ENCODE measurements at regions not wholly inside any gene's neighbourhood (a gene's known extent, or its start where the extent isn't known, plus 50 kb on each side); places are given as distances from the start of the nearest gene placed in this dataset.

DNA sequence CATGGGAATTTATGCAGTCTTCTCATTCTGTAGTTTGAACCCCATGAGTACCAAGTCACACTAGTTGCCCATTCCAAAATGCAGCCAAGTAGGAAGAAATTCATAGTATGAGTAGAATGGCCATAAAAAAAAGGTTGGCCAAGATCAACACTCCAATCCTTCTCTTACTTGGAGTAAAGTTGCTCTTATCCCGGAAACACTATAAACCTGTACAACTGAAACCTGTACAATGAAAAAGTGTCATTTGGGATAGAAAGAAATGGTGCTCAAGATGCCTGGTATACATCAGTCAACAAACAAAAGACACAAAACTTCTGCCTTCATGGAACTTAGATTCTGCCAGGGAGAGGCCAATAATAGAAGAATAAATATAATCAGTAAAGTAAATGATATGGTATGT lies 325.0 kb downstream of the NFIB start:
- H3K36me3 Mint-ChIP-seq (ENCODE audit: low read depth) = peaks cover 8% of the 10 kb centered on the region; the same call in 1 of the 3 replicates
- H3K79me2 ChIP-seq (replicated peaks; ENCODE audit: insufficient read depth) = no peaks in the 10 kb centered on the region
- no peak overlapping the region for H3K27ac ChIP-seq (ENCODE audit: low read depth)
- no peaks in the 10 kb centered on the region for H3F3A ChIP-seq (replicated peaks; ENCODE audit: low read depth)
- H3K9me2 ChIP-seq (ENCODE audit: insufficient read depth) = peaks cover 15% of the 10 kb centered on the region; the same call in 1 of the 2 replicates
- H3K4me3 Mint-ChIP-seq = no peak overlapping the region
- no peaks in the 10 kb centered on the region for H3K36me3 ChIP-seq (ENCODE audit: insufficient read depth)
- peaks cover 3% of the 10 kb centered on the region for H3K27me3 Mint-ChIP-seq (ENCODE audit: insufficient read depth, low read depth, poor library complexity)
- DNase-seq (ENCODE audit: low spot score) (no peak), ATAC-seq (no peak)
- no peak overlapping the region for H3K4me3 ChIP-seq
- peaks cover 9% of the 10 kb centered on the region; the same call in 2 of the 3 replicates for H3K9me3 Mint-ChIP-seq
- H3K27ac Mint-ChIP-seq = no peak overlapping the region
- no peak overlapping the region for H3K4me2 ChIP-seq
- TF ChIP-seq ZNF114 (CRISPR knock-in tag; IDR thresholded peaks at IDR 0.05) (no peak), STAT1 (IDR thresholded peaks at IDR 0.05; ENCODE audit: unreplicated experiment) (no peak), ETS1 (IDR thresholded peaks at IDR 0.05) (no peak), EZH2 (IDR thresholded peaks at IDR 0.05; ENCODE audit: low read depth, unreplicated experiment) (no peak), NANOG (IDR thresholded peaks at IDR 0.05; ENCODE audit: borderline replicate concordance) (no peak)
- TF ChIP-seq, protein P1, sequence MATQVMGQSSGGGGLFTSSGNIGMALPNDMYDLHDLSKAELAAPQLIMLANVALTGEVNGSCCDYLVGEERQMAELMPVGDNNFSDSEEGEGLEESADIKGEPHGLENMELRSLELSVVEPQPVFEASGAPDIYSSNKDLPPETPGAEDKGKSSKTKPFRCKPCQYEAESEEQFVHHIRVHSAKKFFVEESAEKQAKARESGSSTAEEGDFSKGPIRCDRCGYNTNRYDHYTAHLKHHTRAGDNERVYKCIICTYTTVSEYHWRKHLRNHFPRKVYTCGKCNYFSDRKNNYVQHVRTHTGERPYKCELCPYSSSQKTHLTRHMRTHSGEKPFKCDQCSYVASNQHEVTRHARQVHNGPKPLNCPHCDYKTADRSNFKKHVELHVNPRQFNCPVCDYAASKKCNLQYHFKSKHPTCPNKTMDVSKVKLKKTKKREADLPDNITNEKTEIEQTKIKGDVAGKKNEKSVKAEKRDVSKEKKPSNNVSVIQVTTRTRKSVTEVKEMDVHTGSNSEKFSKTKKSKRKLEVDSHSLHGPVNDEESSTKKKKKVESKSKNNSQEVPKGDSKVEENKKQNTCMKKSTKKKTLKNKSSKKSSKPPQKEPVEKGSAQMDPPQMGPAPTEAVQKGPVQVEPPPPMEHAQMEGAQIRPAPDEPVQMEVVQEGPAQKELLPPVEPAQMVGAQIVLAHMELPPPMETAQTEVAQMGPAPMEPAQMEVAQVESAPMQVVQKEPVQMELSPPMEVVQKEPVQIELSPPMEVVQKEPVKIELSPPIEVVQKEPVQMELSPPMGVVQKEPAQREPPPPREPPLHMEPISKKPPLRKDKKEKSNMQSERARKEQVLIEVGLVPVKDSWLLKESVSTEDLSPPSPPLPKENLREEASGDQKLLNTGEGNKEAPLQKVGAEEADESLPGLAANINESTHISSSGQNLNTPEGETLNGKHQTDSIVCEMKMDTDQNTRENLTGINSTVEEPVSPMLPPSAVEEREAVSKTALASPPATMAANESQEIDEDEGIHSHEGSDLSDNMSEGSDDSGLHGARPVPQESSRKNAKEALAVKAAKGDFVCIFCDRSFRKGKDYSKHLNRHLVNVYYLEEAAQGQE (IDR thresholded peaks at IDR 0.05; ENCODE audit: unreplicated experiment) = no peak
- H4K20me1 ChIP-seq (replicated peaks; ENCODE audit: insufficient read depth) = no peaks in the 10 kb centered on the region
- H2AFZ ChIP-seq = no peak overlapping the region
- no peaks in the 10 kb centered on the region for H3K4me1 ChIP-seq (ENCODE audit: insufficient read depth)
- no peaks in the 10 kb centered on the region for H3K27me3 ChIP-seq (ENCODE audit: insufficient read depth)
- peaks cover 3% of the 10 kb centered on the region; the same call in 1 of the 3 replicates for H3K4me1 Mint-ChIP-seq

- Histone ChIP-seq H2AFZ (no peak overlapping the region), H3K27ac (ENCODE audit: low read depth) (no peak overlapping the region), H4K20me1 (replicated peaks; ENCODE audit: insufficient read depth) (no peaks in the 10 kb centered on the region), H3K9me2 (ENCODE audit: insufficient read depth) (peaks cover 8% of the 10 kb centered on the region; the same call in 1 of the 2 replicates), H3K36me3 (ENCODE audit: insufficient read depth) (no peaks in the 10 kb centered on the region), H3F3A (replicated peaks; ENCODE audit: low read depth) (no peaks in the 10 kb centered on the region), H3K4me2 (no peak overlapping the region), H3K4me3 (no peak overlapping the region), H3K27me3 (ENCODE audit: insufficient read depth) (no peaks in the 10 kb centered on the region), H3K4me1 (ENCODE audit: insufficient read depth) (no peaks in the 10 kb centered on the region), H3K79me2 (replicated peaks; ENCODE audit: insufficient read depth) (no peaks in the 10 kb centered on the region)
- Mint-ChIP-seq H3K4me1 (no peaks in the 10 kb centered on the region), H3K27me3 (ENCODE audit: insufficient read depth, low read depth, poor library complexity) (peaks cover 6% of the 10 kb centered on the region), H3K27ac (no peak overlapping the region), H3K9me3 (peaks cover 9% of the 10 kb centered on the region; the same call in 2 of the 3 replicates), H3K4me3 (no peak overlapping the region), H3K36me3 (ENCODE audit: low read depth) (peaks cover 8% of the 10 kb centered on the region; the same call in 1 of the 3 replicates)
- DNase-seq (ENCODE audit: low spot score) (no peak), ATAC-seq (no peak)
- TF ChIP-seq POLR2AphosphoS5 (IDR thresholded peaks at IDR 0.05; ENCODE audit: low read depth) (no peak), JUNB (IDR thresholded peaks at IDR 0.05; ENCODE audit: unreplicated experiment) (no peak), NANOG (IDR thresholded peaks at IDR 0.05; ENCODE audit: borderline replicate concordance) (no peak)
- TF ChIP-seq, protein P2, sequence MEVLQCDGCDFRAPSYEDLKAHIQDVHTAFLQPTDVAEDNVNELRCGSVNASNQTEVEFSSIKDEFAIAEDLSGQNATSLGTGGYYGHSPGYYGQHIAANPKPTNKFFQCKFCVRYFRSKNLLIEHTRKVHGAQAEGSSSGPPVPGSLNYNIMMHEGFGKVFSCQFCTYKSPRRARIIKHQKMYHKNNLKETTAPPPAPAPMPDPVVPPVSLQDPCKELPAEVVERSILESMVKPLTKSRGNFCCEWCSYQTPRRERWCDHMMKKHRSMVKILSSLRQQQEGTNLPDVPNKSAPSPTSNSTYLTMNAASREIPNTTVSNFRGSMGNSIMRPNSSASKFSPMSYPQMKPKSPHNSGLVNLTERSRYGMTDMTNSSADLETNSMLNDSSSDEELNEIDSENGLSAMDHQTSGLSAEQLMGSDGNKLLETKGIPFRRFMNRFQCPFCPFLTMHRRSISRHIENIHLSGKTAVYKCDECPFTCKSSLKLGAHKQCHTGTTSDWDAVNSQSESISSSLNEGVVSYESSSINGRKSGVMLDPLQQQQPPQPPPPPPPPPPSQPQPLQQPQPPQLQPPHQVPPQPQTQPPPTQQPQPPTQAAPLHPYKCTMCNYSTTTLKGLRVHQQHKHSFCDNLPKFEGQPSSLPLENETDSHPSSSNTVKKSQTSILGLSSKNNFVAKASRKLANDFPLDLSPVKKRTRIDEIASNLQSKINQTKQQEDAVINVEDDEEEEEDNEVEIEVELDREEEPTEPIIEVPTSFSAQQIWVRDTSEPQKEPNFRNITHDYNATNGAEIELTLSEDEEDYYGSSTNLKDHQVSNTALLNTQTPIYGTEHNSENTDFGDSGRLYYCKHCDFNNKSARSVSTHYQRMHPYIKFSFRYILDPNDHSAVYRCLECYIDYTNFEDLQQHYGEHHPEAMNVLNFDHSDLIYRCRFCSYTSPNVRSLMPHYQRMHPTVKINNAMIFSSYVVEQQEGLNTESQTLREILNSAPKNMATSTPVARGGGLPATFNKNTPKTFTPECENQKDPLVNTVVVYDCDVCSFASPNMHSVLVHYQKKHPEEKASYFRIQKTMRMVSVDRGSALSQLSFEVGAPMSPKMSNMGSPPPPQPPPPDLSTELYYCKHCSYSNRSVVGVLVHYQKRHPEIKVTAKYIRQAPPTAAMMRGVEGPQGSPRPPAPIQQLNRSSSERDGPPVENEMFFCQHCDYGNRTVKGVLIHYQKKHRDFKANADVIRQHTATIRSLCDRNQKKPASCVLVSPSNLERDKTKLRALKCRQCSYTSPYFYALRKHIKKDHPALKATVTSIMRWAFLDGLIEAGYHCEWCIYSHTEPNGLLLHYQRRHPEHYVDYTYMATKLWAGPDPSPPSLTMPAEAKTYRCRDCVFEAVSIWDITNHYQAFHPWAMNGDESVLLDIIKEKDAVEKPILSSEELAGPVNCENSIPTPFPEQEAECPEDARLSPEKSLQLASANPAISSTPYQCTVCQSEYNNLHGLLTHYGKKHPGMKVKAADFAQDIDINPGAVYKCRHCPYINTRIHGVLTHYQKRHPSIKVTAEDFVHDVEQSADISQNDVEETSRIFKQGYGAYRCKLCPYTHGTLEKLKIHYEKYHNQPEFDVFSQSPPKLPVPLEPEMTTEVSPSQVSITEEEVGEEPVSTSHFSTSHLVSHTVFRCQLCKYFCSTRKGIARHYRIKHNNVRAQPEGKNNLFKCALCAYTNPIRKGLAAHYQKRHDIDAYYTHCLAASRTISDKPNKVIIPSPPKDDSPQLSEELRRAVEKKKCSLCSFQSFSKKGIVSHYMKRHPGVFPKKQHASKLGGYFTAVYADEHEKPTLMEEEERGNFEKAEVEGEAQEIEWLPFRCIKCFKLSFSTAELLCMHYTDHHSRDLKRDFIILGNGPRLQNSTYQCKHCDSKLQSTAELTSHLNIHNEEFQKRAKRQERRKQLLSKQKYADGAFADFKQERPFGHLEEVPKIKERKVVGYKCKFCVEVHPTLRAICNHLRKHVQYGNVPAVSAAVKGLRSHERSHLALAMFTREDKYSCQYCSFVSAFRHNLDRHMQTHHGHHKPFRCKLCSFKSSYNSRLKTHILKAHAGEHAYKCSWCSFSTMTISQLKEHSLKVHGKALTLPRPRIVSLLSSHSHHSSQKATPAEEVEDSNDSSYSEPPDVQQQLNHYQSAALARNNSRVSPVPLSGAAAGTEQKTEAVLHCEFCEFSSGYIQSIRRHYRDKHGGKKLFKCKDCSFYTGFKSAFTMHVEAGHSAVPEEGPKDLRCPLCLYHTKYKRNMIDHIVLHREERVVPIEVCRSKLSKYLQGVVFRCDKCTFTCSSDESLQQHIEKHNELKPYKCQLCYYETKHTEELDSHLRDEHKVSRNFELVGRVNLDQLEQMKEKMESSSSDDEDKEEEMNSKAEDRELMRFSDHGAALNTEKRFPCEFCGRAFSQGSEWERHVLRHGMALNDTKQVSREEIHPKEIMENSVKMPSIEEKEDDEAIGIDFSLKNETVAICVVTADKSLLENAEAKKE (CRISPR knock-in tag; IDR thresholded peaks at IDR 0.05) = no peak
Measured at GRCh38 chr9:13983607-13984006, 330.3 kb downstream of the NFIB start.

Measured in GM23338 (cell line).